Fibroblast of lung (primary cell): ENCODE measurements at regions not wholly inside any gene's neighbourhood (a gene's known extent, or its start where the extent isn't known, plus 50 kb on each side); places are given as distances from the start of the nearest gene placed in this dataset.

Experiments used
- DNase-seq, 2 donors: peaks; one replicate each; pipeline versions ENCODE4 v3.0.0 to v3.0.0-alpha.2; 2010; ENCODE audit warnings: low read depth in 2 of 2
- H2AFZ ChIP-seq: 2 replicates; pipeline ENCODE4 v1.5.1; 2012; ENCODE audit warnings: low read length, control low read depth, inconsistent platforms
- H3K27ac ChIP-seq: 2 replicates; pipeline ENCODE4 v1.5.1; 2011; ENCODE audit warnings: low read length, control low read depth; ENCODE audit not compliant: insufficient read depth
- H3K27me3 ChIP-seq: 2 replicates; pipeline ENCODE4 v1.5.1; 2011; ENCODE audit warnings: mild to moderate bottlenecking, low read length; ENCODE audit not compliant: control insufficient read depth, insufficient read depth
- H3K36me3 ChIP-seq: 2 replicates; pipeline ENCODE4 v1.5.1; 2011; ENCODE audit warnings: low read length; ENCODE audit not compliant: control insufficient read depth, insufficient read depth
- H3K4me1 ChIP-seq: 2 replicates; pipeline ENCODE4 v1.5.1; 2011; ENCODE audit warnings: low read length; ENCODE audit not compliant: control insufficient read depth, insufficient read depth; ENCODE audit errors: extremely low read depth
- H3K4me2 ChIP-seq: 2 replicates; pipeline ENCODE4 v1.5.1; 2011; ENCODE audit warnings: low read length, control low read depth; ENCODE audit not compliant: insufficient read depth; ENCODE audit errors: extremely low read depth
- H3K4me3 ChIP-seq, 4 experiments: fragments of 200-600 bp in 1 of 4; sonication (generic) in 1 of 4; replicated peaks in 1 of 4; 2 replicates each; pipeline ENCODE4 v1.5.1; 2011 to 2016; ENCODE audit warnings: low read length in 4 of 4, low read depth in 3 of 4, mild to moderate bottlenecking in 3 of 4, control low read depth in 2 of 4, inconsistent platforms in 1 of 4, mixed read lengths in 1 of 4; ENCODE audit not compliant: insufficient read depth in 1 of 4; ENCODE audit errors: control extremely low read depth in 1 of 4
- H3K79me2 ChIP-seq: 2 replicates; pipeline ENCODE4 v1.5.1; 2012; ENCODE audit warnings: mild to moderate bottlenecking, low read length, inconsistent platforms; ENCODE audit not compliant: control insufficient read depth, insufficient read depth
- H3K9ac ChIP-seq: 2 replicates; pipeline ENCODE4 v1.5.1; 2011; ENCODE audit warnings: mild to moderate bottlenecking, low read length, control low read depth; ENCODE audit not compliant: insufficient read depth
- H3K9me3 ChIP-seq: 2 replicates; pipeline ENCODE4 v1.5.1; 2012; ENCODE audit warnings: low read depth, low read length; ENCODE audit not compliant: control insufficient read depth, insufficient read depth
- H4K20me1 ChIP-seq: 2 replicates; pipeline ENCODE4 v1.5.1; 2011; ENCODE audit warnings: low read length; ENCODE audit not compliant: control insufficient read depth, insufficient read depth; ENCODE audit errors: extremely low read depth
- EZH2 ChIP-seq: IDR thresholded peaks from 2 replicates; pipeline ENCODE4 v1.5.1; 2012; ENCODE audit warnings: low read length, control low read depth, mild to moderate bottlenecking; ENCODE audit errors: missing control alignments
- TF ChIP-seq, protein P1 (sequence below), 2 donors: IDR thresholded peaks in 1 of 2; conservative IDR thresholded peaks in 1 of 2; 1 replicate in 1 of 2; 2 replicates in 1 of 2; pipeline ENCODE4 v1.5.1; 2011 to 2012; ENCODE audit warnings: low read length in 2 of 2, control low read depth in 1 of 2, inconsistent platforms in 1 of 2, low read depth in 1 of 2, mild to moderate bottlenecking in 1 of 2

DNA sequence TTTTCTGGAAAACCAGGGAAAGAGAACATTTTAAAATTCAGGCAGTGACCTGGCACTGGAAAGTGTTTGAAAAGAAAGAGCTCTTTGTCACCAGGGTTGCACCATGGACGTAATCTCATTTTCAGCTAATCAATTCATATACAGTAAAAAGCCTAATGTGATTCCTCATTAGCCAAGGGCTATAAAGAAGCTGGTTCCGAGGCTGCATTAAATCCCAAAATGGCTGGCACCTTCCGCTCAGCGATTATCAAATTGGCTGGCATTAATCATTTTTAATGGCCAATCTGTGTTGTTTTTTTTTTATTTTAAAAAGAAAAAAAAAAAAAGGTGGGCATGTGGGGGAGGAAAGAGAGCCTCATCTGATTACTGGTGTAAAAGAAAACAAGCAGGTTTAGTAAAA is 341.4 kb downstream of the RAB28 start:
- Histone ChIP-seq H4K20me1 (no peaks in the 10 kb centered on the region), H3K27me3 (no peaks in the 10 kb centered on the region), H3K9me3 (no peaks in the 10 kb centered on the region), H3K36me3 (no peaks in the 10 kb centered on the region), H3K4me2 (no peak overlapping the region), H3K4me3 (no peak overlapping the region), H3K27ac (no peak overlapping the region), H3K79me2 (no peaks in the 10 kb centered on the region), H3K4me1 (no peaks in the 10 kb centered on the region), H3K9ac (no peak overlapping the region), H2AFZ (no peak overlapping the region)
- no peak for DNase-seq
- no peak for TF ChIP-seq EZH2
- TF ChIP-seq, protein P1, sequence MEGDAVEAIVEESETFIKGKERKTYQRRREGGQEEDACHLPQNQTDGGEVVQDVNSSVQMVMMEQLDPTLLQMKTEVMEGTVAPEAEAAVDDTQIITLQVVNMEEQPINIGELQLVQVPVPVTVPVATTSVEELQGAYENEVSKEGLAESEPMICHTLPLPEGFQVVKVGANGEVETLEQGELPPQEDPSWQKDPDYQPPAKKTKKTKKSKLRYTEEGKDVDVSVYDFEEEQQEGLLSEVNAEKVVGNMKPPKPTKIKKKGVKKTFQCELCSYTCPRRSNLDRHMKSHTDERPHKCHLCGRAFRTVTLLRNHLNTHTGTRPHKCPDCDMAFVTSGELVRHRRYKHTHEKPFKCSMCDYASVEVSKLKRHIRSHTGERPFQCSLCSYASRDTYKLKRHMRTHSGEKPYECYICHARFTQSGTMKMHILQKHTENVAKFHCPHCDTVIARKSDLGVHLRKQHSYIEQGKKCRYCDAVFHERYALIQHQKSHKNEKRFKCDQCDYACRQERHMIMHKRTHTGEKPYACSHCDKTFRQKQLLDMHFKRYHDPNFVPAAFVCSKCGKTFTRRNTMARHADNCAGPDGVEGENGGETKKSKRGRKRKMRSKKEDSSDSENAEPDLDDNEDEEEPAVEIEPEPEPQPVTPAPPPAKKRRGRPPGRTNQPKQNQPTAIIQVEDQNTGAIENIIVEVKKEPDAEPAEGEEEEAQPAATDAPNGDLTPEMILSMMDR (conservative IDR thresholded peaks at IDR 0.05 in 1 of 2, IDR thresholded peaks at IDR 0.05 in 1 of 2; ENCODE audit: low read depth in 1 of 2, low read length in 2 of 2) = no peak

DNA sequence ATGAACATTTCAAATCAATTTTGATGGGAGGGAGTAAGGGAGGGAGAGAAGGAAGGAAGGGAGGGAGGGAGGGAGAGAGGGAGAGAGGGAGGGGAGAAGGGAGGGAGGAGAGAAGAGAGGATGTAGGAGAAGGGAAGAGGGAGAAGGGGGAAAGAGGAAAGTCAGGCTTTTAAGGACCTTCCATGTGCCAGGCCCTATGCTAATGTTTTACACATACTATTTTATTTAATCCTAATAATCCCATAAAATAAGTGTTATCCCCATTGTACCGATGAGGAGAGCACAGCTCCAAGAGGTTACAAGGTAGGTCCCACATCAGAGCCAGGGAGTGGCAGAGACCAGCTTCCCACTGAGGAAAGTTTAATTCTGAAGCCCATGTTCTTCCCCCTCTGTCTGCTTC is 341.9 kb downstream of the RAB28 start:
- Histone ChIP-seq H3K4me2 (no peak overlapping the region), H2AFZ (no peak overlapping the region), H3K4me1 (no peaks in the 10 kb centered on the region), H4K20me1 (no peaks in the 10 kb centered on the region), H3K79me2 (no peaks in the 10 kb centered on the region), H3K9ac (no peak overlapping the region), H3K9me3 (no peaks in the 10 kb centered on the region), H3K36me3 (no peaks in the 10 kb centered on the region), H3K27ac (no peak overlapping the region), H3K27me3 (no peaks in the 10 kb centered on the region), H3K4me3 (no peak overlapping the region)
- TF ChIP-seq, protein P1 (conservative IDR thresholded peaks at IDR 0.05 in 1 of 2, IDR thresholded peaks at IDR 0.05 in 1 of 2; ENCODE audit: low read depth in 1 of 2, low read length in 2 of 2) = no peak
- TF ChIP-seq EZH2 = no peak
- no peak for DNase-seq

DNA sequence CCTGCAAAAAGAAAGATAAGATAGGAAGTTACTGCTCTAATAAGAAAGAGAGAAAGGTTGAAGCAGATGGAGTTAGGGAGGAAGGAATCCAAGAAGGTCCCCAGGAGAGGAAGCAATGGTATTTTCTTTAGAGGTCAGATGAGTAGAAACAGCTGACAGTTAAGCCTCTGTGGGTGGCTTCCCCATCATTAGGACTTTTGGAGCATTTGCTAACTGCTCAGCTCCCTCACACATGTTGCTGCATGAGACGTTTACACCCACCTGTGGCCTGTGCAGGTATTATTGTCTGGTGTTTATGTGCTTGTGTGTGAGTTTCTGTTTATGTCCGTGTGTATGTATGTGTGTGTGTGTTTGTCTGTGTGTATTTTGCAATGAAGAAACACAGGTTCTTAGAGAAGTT is 346.8 kb downstream of the RAB28 start:
- H3K36me3 ChIP-seq = no peaks in the 10 kb centered on the region
- H3K4me2 ChIP-seq = no peak overlapping the region
- no peak overlapping the region for H3K9ac ChIP-seq
- TF ChIP-seq EZH2 = no peak
- TF ChIP-seq, protein P1 (conservative IDR thresholded peaks at IDR 0.05 in 1 of 2, IDR thresholded peaks at IDR 0.05 in 1 of 2; ENCODE audit: low read depth in 1 of 2, low read length in 2 of 2) = no peak
- H3K79me2 ChIP-seq = no peaks in the 10 kb centered on the region
- H2AFZ ChIP-seq = no peak overlapping the region
- no peak overlapping the region for H3K4me3 ChIP-seq
- H3K27me3 ChIP-seq = no peaks in the 10 kb centered on the region
- no peaks in the 10 kb centered on the region for H3K4me1 ChIP-seq
- H4K20me1 ChIP-seq = no peaks in the 10 kb centered on the region
- no peak for DNase-seq
- H3K27ac ChIP-seq = no peak overlapping the region
- H3K9me3 ChIP-seq = no peaks in the 10 kb centered on the region
